Transverse colon (tissue), 4 donors: ENCODE measurements at regions not wholly inside any gene's neighbourhood (a gene's known extent, or its start where the extent isn't known, plus 50 kb on each side); places are given as distances from the start of the nearest gene placed in this dataset.
"Not testable (repeated sequence)": the region's sequence is repeated elsewhere in the genome, so short reads cannot be mapped to it uniquely, and the experiment has no call there.

Experiments
- DNase-seq: peaks from one replicate; pipeline ENCODE4 v3.0.0-alpha.2; 2019
- H3K27ac ChIP-seq, 4 donors: fragments of 200-600 bp; sonication (generic); 2 replicates each; pipeline ENCODE4 v1.5.1; 2016 to 2018; ENCODE audit warnings: inconsistent platforms in 4 of 4
- H3K27me3 ChIP-seq: fragments of 200-600 bp; sonication (generic); 2 replicates; pipeline ENCODE4 v1.5.1; 2017; ENCODE audit warnings: inconsistent platforms
- H3K36me3 ChIP-seq, 4 donors: fragments of 200-600 bp; sonication (generic); 2 replicates each; pipeline ENCODE4 v1.5.1; 2017 to 2019; ENCODE audit warnings: inconsistent platforms in 4 of 4
- H3K4me1 ChIP-seq, 4 donors: fragments of 200-600 bp; sonication (generic); 2 replicates each; pipeline ENCODE4 v1.5.1; 2017 to 2020; ENCODE audit warnings: inconsistent platforms in 4 of 4
- H3K4me3 ChIP-seq, 4 donors: fragments of 200-600 bp; sonication (generic); 1 replicate in 1 of 4; 2 replicates in 3 of 4; pipeline versions ENCODE4 v1.5.1 to v1.6.1; 2017 to 2019; ENCODE audit warnings: inconsistent platforms in 4 of 4
- H3K9me3 ChIP-seq, 2 donors: fragments of 200-600 bp; sonication (generic); 2 replicates each; pipeline ENCODE4 v1.5.1; 2017 to 2019; ENCODE audit warnings: inconsistent platforms in 2 of 2
- CTCF ChIP-seq, 5 experiments: fragments of 200-600 bp in 3 of 5; fragments of 450-650 bp in 2 of 5; sonication (generic) in 3 of 5; IDR thresholded peaks; 1 replicate in 2 of 5; 2 replicates in 3 of 5; pipeline ENCODE4 v1.5.1; 2016 to 2017; ENCODE audit warnings: antibody characterized with exemption in 5 of 5, inconsistent platforms in 3 of 5, mild to moderate bottlenecking in 2 of 5, moderate library complexity in 1 of 5
- EP300 ChIP-seq: sonication (generic); formaldehyde crosslinking; IDR thresholded peaks from one replicate; pipeline ENCODE4 v1.6.1; 2017; ENCODE audit warnings: antibody characterized with exemption, low read depth
- POLR2A ChIP-seq: fragments of 450-650 bp; IDR thresholded peaks from one replicate; pipeline ENCODE4 v1.6.1; 2016; ENCODE audit warnings: antibody characterized with exemption, mild to moderate bottlenecking, moderate library complexity
- POLR2AphosphoS5 ChIP-seq, 3 donors: sonication (generic); formaldehyde crosslinking; IDR thresholded peaks; one replicate each; pipeline ENCODE4 v1.6.1; 2016; ENCODE audit warnings: antibody characterized with exemption in 3 of 3
- WGBS, 2 donors: methylation state at CpG; one replicate each; pipeline ENCODE4 v1.1.5; 2018; ENCODE audit warnings: low coverage in 1 of 2; 5-methylcytosine and 5-hydroxymethylcytosine counted together
- in situ Hi-C, 4 donors: fragments of 200-750 bp; cut with MboI; loops; one replicate each; pipeline versions ENCODE4 v1.15.0 to v1.15.1; 2017; ENCODE audit warnings: low sequenced_read_pairs in 3 of 4, low pct_ligation_motif_present in 1 of 4, low pct_unique_long_range_greater_than_20kb in 1 of 4
- intact Hi-C: fragments of 100-400 bp; cut with DNase I; formaldehyde crosslinking; loops from one replicate; pipeline ENCODE4 v1.15.1; 2023; ENCODE audit warnings: low total_unique reads

GRCh38 chr20:12237772-12238171 lies 320.1 kb downstream of the BTBD3 start:
- no peak for DNase-seq
- in situ Hi-C loops (no loop called here), intact Hi-C loops (no loop called here)
- WGBS, 2 donors = 76 to 90% methylated on average over 4 to 6 of the region's 6 CpGs
- H3K4me1 ChIP-seq = no peaks in the 10 kb centered on the region
- H3K36me3 ChIP-seq = no peaks in the 10 kb centered on the region
- no peak overlapping the region for H3K4me3 ChIP-seq
- H3K9me3 ChIP-seq = no peaks in the 10 kb centered on the region
- H3K27ac ChIP-seq = no peak overlapping the region
- TF ChIP-seq POLR2AphosphoS5 (IDR thresholded peaks at IDR 0.05) (no peak), CTCF (IDR thresholded peaks at IDR 0.05) (no peak), POLR2A (no peak), EP300 (no peak)
- no peaks in the 10 kb centered on the region for H3K27me3 ChIP-seq

GRCh38 chr20:12241065-12241464 lies 323.4 kb downstream of the BTBD3 start:
- H3K27me3 ChIP-seq = no peaks in the 10 kb centered on the region
- intact Hi-C loops = no loop called here

GRCh38 chr20:12243327-12243726 lies 325.6 kb downstream of the BTBD3 start:
- intact Hi-C loops (no loop called here), in situ Hi-C loops (no loop called here)
- no peaks in the 10 kb centered on the region for H3K36me3 ChIP-seq
- no peak for DNase-seq
- no peaks in the 10 kb centered on the region for H3K4me1 ChIP-seq
- no peak overlapping the region for H3K4me3 ChIP-seq
- WGBS, 2 donors = 80 to 83% methylated on average over 5 of the region's 5 CpGs
- TF ChIP-seq EP300 (no peak), POLR2A (no peak), CTCF (IDR thresholded peaks at IDR 0.05) (no peak), POLR2AphosphoS5 (IDR thresholded peaks at IDR 0.05) (no peak)
- no peaks in the 10 kb centered on the region for H3K9me3 ChIP-seq
- no peaks in the 10 kb centered on the region for H3K27me3 ChIP-seq
- no peak overlapping the region for H3K27ac ChIP-seq

More at GRCh38 chr20:12241065-12241464, 323.4 kb downstream of the BTBD3 start:
- Histone ChIP-seq H3K4me3 (no peak overlapping the region), H3K36me3 (no peaks in the 10 kb centered on the region), H3K27ac (no peak overlapping the region), H3K9me3 (no peaks in the 10 kb centered on the region), H3K4me1 (no peaks in the 10 kb centered on the region)
- TF ChIP-seq POLR2A = no peak
- TF ChIP-seq POLR2AphosphoS5 (IDR thresholded peaks at IDR 0.05) = no peak
- TF ChIP-seq CTCF (IDR thresholded peaks at IDR 0.05) = no peak
- no peak for TF ChIP-seq EP300
- in situ Hi-C loops = no loop called here
- WGBS, 2 donors = 50 to 81% methylated on average over 2 to 3 of the region's 3 CpGs
- DNase-seq = no peak

GRCh38 chr20:12248481-12248880 lies 330.8 kb downstream of the BTBD3 start:
- in situ Hi-C loops (no loop called here), intact Hi-C loops (no loop called here)
- WGBS, 2 donors = 67 to 76% methylated on average over 1 to 2 of the region's 2 CpGs
- no peaks in the 10 kb centered on the region for H3K36me3 ChIP-seq
- no peak overlapping the region for H3K27ac ChIP-seq
- H3K27me3 ChIP-seq = no peaks in the 10 kb centered on the region
- no peak overlapping the region for H3K4me3 ChIP-seq
- H3K4me1 ChIP-seq = no peaks in the 10 kb centered on the region
- TF ChIP-seq EP300 (no peak), CTCF (IDR thresholded peaks at IDR 0.05) (no peak), POLR2A (no peak), POLR2AphosphoS5 (IDR thresholded peaks at IDR 0.05) (no peak)
- no peaks in the 10 kb centered on the region for H3K9me3 ChIP-seq
- no peak for DNase-seq

- H3K27ac ChIP-seq, H3K4me1 ChIP-seq, H3K27me3 ChIP-seq, H3K4me3 ChIP-seq, DNase-seq, H3K36me3 ChIP-seq, intact Hi-C loops, in situ Hi-C loops, H3K9me3 ChIP-seq: not testable (repeated sequence)
- WGBS, 2 donors = 85 to 93% methylated on average over 1 of the region's 1 CpG
Observed at GRCh38 chr20:12250661-12251060, 333.0 kb downstream of the BTBD3 start.
